ENCODE measurements at regions not wholly inside any gene's neighbourhood (a gene's known extent, or its start where the extent isn't known, plus 50 kb on each side); places are given as distances from the start of the nearest gene placed in this dataset.

DNA sequence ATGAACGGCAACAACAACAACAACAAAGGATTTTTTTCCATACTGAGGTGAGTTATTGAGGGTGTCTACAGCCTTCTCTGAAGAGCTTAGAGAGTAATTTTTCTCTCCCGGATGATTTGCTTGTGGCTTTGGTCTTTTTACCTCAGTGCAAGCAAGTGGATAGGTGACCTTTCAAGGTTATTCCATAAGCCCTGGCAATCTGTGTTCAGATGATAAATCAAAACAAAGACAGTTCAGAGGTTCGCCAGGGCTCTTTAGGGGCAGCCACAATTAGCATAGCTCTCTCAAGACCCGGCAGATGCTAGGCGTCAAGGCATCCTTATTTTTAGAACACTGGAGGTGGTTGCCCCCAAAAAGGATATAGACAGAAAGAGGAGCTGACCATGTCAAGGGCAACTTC is 417.9 kb upstream of the C9orf72 start:
- peaks cover 8% of the 10 kb centered on the region for H3K9me3 ChIP-seq (replicated peaks)
- TF ChIP-seq, protein P1, sequence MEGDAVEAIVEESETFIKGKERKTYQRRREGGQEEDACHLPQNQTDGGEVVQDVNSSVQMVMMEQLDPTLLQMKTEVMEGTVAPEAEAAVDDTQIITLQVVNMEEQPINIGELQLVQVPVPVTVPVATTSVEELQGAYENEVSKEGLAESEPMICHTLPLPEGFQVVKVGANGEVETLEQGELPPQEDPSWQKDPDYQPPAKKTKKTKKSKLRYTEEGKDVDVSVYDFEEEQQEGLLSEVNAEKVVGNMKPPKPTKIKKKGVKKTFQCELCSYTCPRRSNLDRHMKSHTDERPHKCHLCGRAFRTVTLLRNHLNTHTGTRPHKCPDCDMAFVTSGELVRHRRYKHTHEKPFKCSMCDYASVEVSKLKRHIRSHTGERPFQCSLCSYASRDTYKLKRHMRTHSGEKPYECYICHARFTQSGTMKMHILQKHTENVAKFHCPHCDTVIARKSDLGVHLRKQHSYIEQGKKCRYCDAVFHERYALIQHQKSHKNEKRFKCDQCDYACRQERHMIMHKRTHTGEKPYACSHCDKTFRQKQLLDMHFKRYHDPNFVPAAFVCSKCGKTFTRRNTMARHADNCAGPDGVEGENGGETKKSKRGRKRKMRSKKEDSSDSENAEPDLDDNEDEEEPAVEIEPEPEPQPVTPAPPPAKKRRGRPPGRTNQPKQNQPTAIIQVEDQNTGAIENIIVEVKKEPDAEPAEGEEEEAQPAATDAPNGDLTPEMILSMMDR (IDR thresholded peaks at IDR 0.05; ENCODE audit: borderline replicate concordance) = no peak
- DNase-seq = no peak
- no peaks in the 10 kb centered on the region for H3K36me3 ChIP-seq
- H3K27me3 ChIP-seq (ENCODE audit: low read depth) = no peaks in the 10 kb centered on the region
- H3K27ac ChIP-seq (replicated peaks) = no peak overlapping the region
- H3K4me3 ChIP-seq = no peak overlapping the region
- no peaks in the 10 kb centered on the region for H3K4me1 ChIP-seq
- intact Hi-C loops (cut with micrococcal nuclease) = no loop called here

DNA sequence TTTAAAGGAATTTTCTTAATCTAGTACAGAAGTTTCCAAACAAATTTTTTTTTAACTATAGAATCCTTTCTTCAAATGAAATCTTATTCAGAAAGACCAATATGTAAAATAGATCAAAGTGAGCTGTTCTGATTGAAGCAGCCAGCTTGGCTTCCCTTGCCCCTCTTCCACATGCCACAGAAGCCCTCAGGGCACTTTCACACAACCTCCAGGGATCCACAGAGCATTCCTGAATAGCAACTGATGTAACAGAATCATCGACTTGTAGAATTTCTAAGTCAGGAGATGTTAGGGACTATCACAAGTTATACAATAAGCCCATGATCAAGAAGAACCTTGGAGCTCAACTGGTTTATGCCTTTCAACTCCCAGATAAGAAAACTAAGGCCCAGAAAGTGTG is 427.8 kb upstream of the C9orf72 start:
- TF ChIP-seq, protein P1 (IDR thresholded peaks at IDR 0.05; ENCODE audit: borderline replicate concordance) = no peak
- intact Hi-C loops (cut with micrococcal nuclease) = no loop called here
- Histone ChIP-seq H3K4me1 (no peaks in the 10 kb centered on the region), H3K36me3 (no peaks in the 10 kb centered on the region), H3K27me3 (ENCODE audit: low read depth) (no peaks in the 10 kb centered on the region), H3K9me3 (replicated peaks) (peaks cover 3% of the 10 kb centered on the region), H3K27ac (replicated peaks) (no peak overlapping the region), H3K4me3 (no peak overlapping the region)
- DNase-seq = no peak

DNA sequence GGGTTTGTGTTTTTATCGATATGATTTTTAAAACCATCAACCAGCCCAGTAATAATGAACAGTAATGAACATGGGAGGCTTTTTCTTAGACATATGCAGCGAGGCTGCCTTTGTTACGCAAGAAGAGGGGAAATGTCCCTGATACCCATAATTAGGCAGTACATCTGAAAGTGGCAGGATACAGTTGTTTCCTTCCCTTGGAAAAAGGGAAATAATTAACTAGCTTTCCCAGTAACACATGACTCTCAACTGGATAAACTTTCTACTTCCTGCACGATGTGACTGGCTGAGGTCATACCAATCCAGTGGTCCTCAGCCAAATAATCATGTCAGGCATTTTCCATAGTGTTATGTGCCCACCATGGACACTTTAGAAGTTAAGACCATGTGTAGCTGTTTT is 431.6 kb upstream of the C9orf72 start:
- no peaks in the 10 kb centered on the region for H3K27me3 ChIP-seq (ENCODE audit: low read depth)
- H3K36me3 ChIP-seq = no peaks in the 10 kb centered on the region
- TF ChIP-seq, protein P1 (IDR thresholded peaks at IDR 0.05; ENCODE audit: borderline replicate concordance) = no peak
- no peak for DNase-seq
- intact Hi-C loops (cut with micrococcal nuclease) = no loop called here
- no peak overlapping the region for H3K4me3 ChIP-seq
- H3K9me3 ChIP-seq (replicated peaks) = peaks cover 7% of the 10 kb centered on the region
- H3K4me1 ChIP-seq = no peaks in the 10 kb centered on the region
- no peak overlapping the region for H3K27ac ChIP-seq (replicated peaks)

DNA sequence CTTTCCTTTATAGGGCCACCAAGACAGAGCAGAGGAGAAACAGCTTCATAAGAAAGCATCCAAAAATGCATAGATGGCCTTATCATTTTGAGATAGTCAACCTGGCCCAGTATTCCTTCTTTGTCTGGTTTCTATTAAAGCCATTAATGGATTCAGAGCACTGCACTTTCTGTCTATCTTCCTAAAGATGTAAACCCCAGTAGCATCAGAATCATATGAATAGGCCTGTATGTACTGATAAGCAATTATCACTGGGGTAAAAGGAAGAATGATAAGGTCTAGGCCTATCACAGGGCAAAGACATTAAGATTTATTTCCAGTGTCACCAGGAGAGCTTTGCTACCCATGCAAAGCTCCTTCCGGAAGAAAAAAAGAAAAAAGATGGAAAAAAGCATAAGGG is 432.5 kb upstream of the C9orf72 start:
- Histone ChIP-seq H3K4me1 (no peaks in the 10 kb centered on the region), H3K4me3 (no peak overlapping the region), H3K9me3 (replicated peaks) (peaks cover 7% of the 10 kb centered on the region), H3K27me3 (ENCODE audit: low read depth) (no peaks in the 10 kb centered on the region), H3K27ac (replicated peaks) (no peak overlapping the region), H3K36me3 (no peaks in the 10 kb centered on the region)
- intact Hi-C loops (cut with micrococcal nuclease) = no loop called here
- no peak for DNase-seq
- TF ChIP-seq, protein P1 (IDR thresholded peaks at IDR 0.05; ENCODE audit: borderline replicate concordance) = no peak

DNA sequence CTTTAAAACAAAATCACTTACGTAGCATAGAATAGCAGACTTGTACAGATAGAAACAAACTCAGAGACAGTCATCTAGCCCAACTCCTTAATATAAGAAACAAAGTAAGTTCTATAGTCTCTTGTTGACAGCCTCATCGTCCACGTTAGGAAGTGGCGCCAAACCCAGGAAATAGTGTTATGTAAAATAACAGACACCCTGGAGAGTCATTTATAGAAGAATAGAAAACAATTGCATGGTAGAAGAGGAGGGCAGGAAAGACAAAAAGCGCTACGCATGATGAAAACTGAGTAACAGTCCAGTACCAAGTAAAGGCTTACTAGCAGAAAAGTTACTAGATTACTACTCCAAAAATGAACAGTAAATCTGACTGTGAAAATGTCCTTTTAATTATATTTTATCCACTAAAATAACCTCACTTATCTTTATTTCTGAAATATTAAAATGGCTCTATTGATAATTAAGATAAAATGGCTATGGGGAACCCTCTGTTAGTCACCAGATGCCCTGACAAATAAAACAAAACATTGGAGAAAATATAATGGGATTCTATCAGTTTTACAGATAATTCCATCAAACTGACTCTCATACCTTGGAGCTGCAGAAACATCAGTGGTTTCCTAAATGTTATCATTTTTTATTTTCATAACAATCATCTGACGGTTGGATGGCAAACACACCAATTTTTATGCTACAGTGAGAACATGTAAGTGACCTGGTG is 434.0 kb upstream of the C9orf72 start:
- H3K4me3 ChIP-seq = no peak overlapping the region
- no peaks in the 10 kb centered on the region for H3K27me3 ChIP-seq (ENCODE audit: low read depth)
- no peaks in the 10 kb centered on the region for H3K4me1 ChIP-seq
- peaks cover 7% of the 10 kb centered on the region for H3K9me3 ChIP-seq (replicated peaks)
- TF ChIP-seq, protein P1 (IDR thresholded peaks at IDR 0.05; ENCODE audit: borderline replicate concordance) = no peak
- no peaks in the 10 kb centered on the region for H3K36me3 ChIP-seq
- DNase-seq = no peak
- H3K27ac ChIP-seq (replicated peaks) = no peak overlapping the region
- intact Hi-C loops (cut with micrococcal nuclease) = no loop called here

Data from left ventricle myocardium inferior (tissue), 1 donor.